H1 (cell line): ENCODE measurements at regions not wholly inside any gene's neighbourhood (a gene's known extent, or its start where the extent isn't known, plus 50 kb on each side); places are given as distances from the start of the nearest gene placed in this dataset.

Source experiments
- CTCF ChIA-PET: fragments of 300-600 bp; sonication (Branson Sonifier 250); formaldehyde crosslinking; loops from one replicate; lab custom pipeline; 2021; ENCODE audit not compliant: partially characterized antibody; lab: Charles Lee
- POLR2A ChIA-PET: fragments of 300-600 bp; sonication (Branson Sonifier 250); formaldehyde crosslinking; loops from one replicate; lab custom pipeline; 2021; ENCODE audit warnings: inconsistent platforms; ENCODE audit not compliant: partially characterized antibody; lab: Charles Lee
- DNase-seq, 2 experiments: peaks; one replicate each; pipeline versions ENCODE4 v3.0.0 to v3.0.0-alpha.2; 2010 to 2022; ENCODE audit warnings: low spot score in 2 of 2, low read depth in 1 of 2, mixed read lengths in 1 of 2
- FAIRE-seq: peaks from 2 replicates; lab custom pipeline; 2011; peaks lifted over from hg19 to GRCh38; lab: Jason Lieb, UNC
- H2AFZ ChIP-seq: 2 replicates; pipeline ENCODE4 v1.8.1; 2012; ENCODE audit warnings: low read length, inconsistent platforms
- H2AK5ac ChIP-seq: 2 replicates; pipeline ENCODE4 v1.6.1; 2013; ENCODE audit warnings: low read depth, low read length
- H2BK120ac ChIP-seq: replicated peaks from 2 replicates; pipeline ENCODE3; 2013; ENCODE audit warnings: low read depth, low read length, inconsistent platforms
- H2BK12ac ChIP-seq: 2 replicates; pipeline ENCODE4 v1.6.1; 2013; ENCODE audit warnings: low read depth, low read length
- H2BK15ac ChIP-seq: 2 replicates; pipeline ENCODE4 v1.6.1; 2013; ENCODE audit warnings: low read length
- H2BK20ac ChIP-seq: 2 replicates; pipeline ENCODE4 v1.6.1; 2013; ENCODE audit warnings: low read length
- H2BK5ac ChIP-seq: 2 replicates; pipeline ENCODE4 v1.6.1; 2013; ENCODE audit warnings: low read depth, low read length
- H3K14ac ChIP-seq: 2 replicates; pipeline ENCODE4 v1.6.1; 2013; ENCODE audit warnings: inconsistent platforms; ENCODE audit not compliant: insufficient read length
- H3K18ac ChIP-seq: 2 replicates; pipeline ENCODE4 v1.6.1; 2013; ENCODE audit warnings: low read length; ENCODE audit errors: extremely low read depth
- H3K23ac ChIP-seq: 2 replicates; pipeline ENCODE4 v1.6.1; 2013; ENCODE audit warnings: inconsistent platforms; ENCODE audit not compliant: insufficient read length
- H3K23me2 ChIP-seq: 2 replicates; pipeline ENCODE4 v1.6.1; 2013; ENCODE audit warnings: low read depth, low read length
- H3K27ac ChIP-seq: 2 replicates; pipeline ENCODE4 v1.6.1; 2011; ENCODE audit warnings: low read depth, low read length, inconsistent platforms
- H3K27me3 ChIP-seq, 4 experiments: replicated peaks in 1 of 4; 1 replicate in 1 of 4; 2 replicates in 3 of 4; pipeline versions ENCODE4 v1.6.1 to v1.8.1; 2011 to 2013; ENCODE audit warnings: low read length in 3 of 4, mild to moderate bottlenecking in 3 of 4, inconsistent platforms in 2 of 4, mixed read lengths in 2 of 4, moderate library complexity in 1 of 4; ENCODE audit not compliant: control insufficient read depth in 3 of 4, insufficient read depth in 3 of 4; ENCODE audit errors: extremely low read depth in 1 of 4
- H3K36me3 ChIP-seq, 4 experiments: 2 replicates each; pipeline versions ENCODE4 v1.6.1 to v1.8.1; 2011 to 2013; ENCODE audit warnings: mild to moderate bottlenecking in 4 of 4, low read length in 3 of 4, moderate library complexity in 2 of 4, control low read depth in 1 of 4, inconsistent platforms in 1 of 4; ENCODE audit not compliant: insufficient read depth in 4 of 4, control insufficient read depth in 2 of 4
- H3K4ac ChIP-seq: replicated peaks from 2 replicates; pipeline ENCODE3; 2013; ENCODE audit warnings: low read length, low read depth, mixed read lengths, inconsistent platforms; ENCODE audit not compliant: insufficient read length
- H3K4me1 ChIP-seq, 4 experiments: replicated peaks in 1 of 4; 1 replicate in 1 of 4; 2 replicates in 3 of 4; pipeline versions ENCODE4 v1.6.1 to v1.8.1; 2011 to 2013; ENCODE audit warnings: low read length in 3 of 4, inconsistent platforms in 2 of 4, mixed read lengths in 1 of 4; ENCODE audit not compliant: insufficient read depth in 4 of 4, control insufficient read depth in 3 of 4
- H3K4me2 ChIP-seq, 2 experiments: 2 replicates each; pipeline versions ENCODE4 v1.6.1 to v1.8.1; 2011 to 2013; ENCODE audit warnings: low read depth in 2 of 2, low read length in 2 of 2, control low read depth in 1 of 2, inconsistent platforms in 1 of 2, mild to moderate bottlenecking in 1 of 2; ENCODE audit not compliant: insufficient read depth in 1 of 2
- H3K4me3 ChIP-seq, 4 experiments: fragments of 200-600, 300-600 bp in 1 of 4; sonication (generic), shearing (Covaris generic), sonication (Bioruptor Twin) in 1 of 4; 2 replicates each; pipeline versions ENCODE4 v1.5.1 to v1.8.1; 2011 to 2016; ENCODE audit warnings: low read length in 4 of 4, low read depth in 3 of 4, control low read depth in 2 of 4, inconsistent platforms in 2 of 4, mild to moderate bottlenecking in 2 of 4, mixed read lengths in 1 of 4, moderate library complexity in 1 of 4; ENCODE audit not compliant: insufficient read depth in 2 of 4; ENCODE audit errors: extremely low read depth in 1 of 4
- H3K56ac ChIP-seq: replicated peaks from 2 replicates; pipeline ENCODE3; 2013; ENCODE audit warnings: low read depth, mild to moderate bottlenecking, mixed read lengths, low read length, inconsistent platforms; ENCODE audit not compliant: insufficient read length
- H3K79me1 ChIP-seq: 2 replicates; pipeline ENCODE4 v1.6.1; 2013; ENCODE audit warnings: low read depth, low read length, control low read depth
- H3K79me2 ChIP-seq, 2 experiments: 2 replicates each; pipeline versions ENCODE4 v1.6.1 to v1.8.1; 2012 to 2013; ENCODE audit warnings: low read length in 2 of 2, mild to moderate bottlenecking in 2 of 2, inconsistent platforms in 1 of 2; ENCODE audit not compliant: insufficient read depth in 2 of 2, control insufficient read depth in 1 of 2
- H3K9ac ChIP-seq, 4 experiments: replicated peaks in 1 of 4; 1 replicate in 1 of 4; 2 replicates in 3 of 4; pipeline versions ENCODE4 v1.6.1 to v1.8.1; 2011 to 2013; ENCODE audit warnings: low read depth in 3 of 4, low read length in 3 of 4, control low read depth in 2 of 4, mild to moderate bottlenecking in 2 of 4, moderate library complexity in 2 of 4, inconsistent platforms in 1 of 4; ENCODE audit errors: extremely low read depth in 1 of 4
- H3K9me3 ChIP-seq, 2 experiments: 2 replicates each; pipeline versions ENCODE4 v1.6.1 to v1.8.1; 2012 to 2013; ENCODE audit warnings: mild to moderate bottlenecking in 2 of 2, moderate library complexity in 2 of 2, control low read depth in 1 of 2, inconsistent platforms in 1 of 2, low read depth in 1 of 2, low read length in 1 of 2, mixed read lengths in 1 of 2; ENCODE audit not compliant: insufficient read depth in 2 of 2
- H4K20me1 ChIP-seq, 2 experiments: replicated peaks in 1 of 2; 2 replicates each; pipeline versions ENCODE3 to v1.8.1; 2011 to 2013; ENCODE audit warnings: inconsistent platforms in 2 of 2, low read length in 2 of 2, mild to moderate bottlenecking in 1 of 2; ENCODE audit not compliant: insufficient read depth in 2 of 2, control insufficient read depth in 1 of 2
- H4K5ac ChIP-seq: 2 replicates; pipeline ENCODE4 v1.6.1; 2013; ENCODE audit warnings: low read length, low read depth, mixed read lengths, inconsistent platforms; ENCODE audit not compliant: insufficient read length
- H4K8ac ChIP-seq: 2 replicates; pipeline ENCODE4 v1.8.0; 2013; ENCODE audit warnings: mild to moderate bottlenecking, moderate library complexity, low read length, inconsistent platforms; ENCODE audit not compliant: insufficient read depth; ENCODE audit errors: extremely low read depth
- H4K91ac ChIP-seq: replicated peaks from 2 replicates; pipeline ENCODE3; 2013; ENCODE audit warnings: low read length, mixed read lengths, inconsistent platforms; ENCODE audit not compliant: insufficient read length
- EP300 ChIP-seq, 2 experiments: IDR thresholded peaks; 1 replicate in 1 of 2; 2 replicates in 1 of 2; pipeline ENCODE4 v1.6.1; 2011 to 2012; ENCODE audit warnings: low read depth in 2 of 2, low read length in 2 of 2, mild to moderate bottlenecking in 2 of 2, borderline replicate concordance in 1 of 2, inconsistent platforms in 1 of 2, moderate library complexity in 1 of 2
- GTF2F1 ChIP-seq: IDR thresholded peaks from 2 replicates; pipeline ENCODE4 v1.6.1; 2012; ENCODE audit warnings: low read depth, low read length, improper control_type of control experiment, borderline replicate concordance
- RNF2 ChIP-seq: fragments of 200-900, 300-1000 bp; sonication (generic); IDR thresholded peaks from 2 replicates; pipeline ENCODE4 v1.7.1; 2016; ENCODE audit warnings: borderline replicate concordance, low read depth, mild to moderate bottlenecking, antibody characterized with exemption, low read length; ENCODE audit not compliant: poor library complexity, severe bottlenecking; ENCODE audit errors: missing control alignments
- YY1 ChIP-seq: IDR thresholded peaks from 2 replicates; pipeline ENCODE4 v1.6.1; 2011; ENCODE audit warnings: low read depth, mild to moderate bottlenecking, low read length
- ZNF274 ChIP-seq: IDR thresholded peaks from 2 replicates; pipeline ENCODE4 v1.7.0; 2012; ENCODE audit warnings: low read length, borderline replicate concordance; ENCODE audit errors: extremely low read depth
- WGBS, 2 experiments: shearing (Covaris generic) in 1 of 2; methylation state at CpG; one replicate each; pipeline versions ENCODE4 v1.1.6 to v1.1.7; 2013 to 2015; ENCODE audit warnings: low lambda C conversion rate in 2 of 2, mixed read lengths in 2 of 2, inconsistent platforms in 1 of 2, low coverage in 1 of 2, missing lambda C conversion rate in 1 of 2; ENCODE audit not compliant: insufficient replicate concordance in 2 of 2, insufficient coverage in 1 of 2, insufficient read length in 1 of 2; ENCODE audit errors: extremely low coverage in 1 of 2, missing lambda C conversion rate in 1 of 2; 5-methylcytosine and 5-hydroxymethylcytosine counted together

- 53% methylated on average over 1 of the region's 1 CpG; no CpG with 5 or more reads in 1 of the 2 experiments for WGBS, 2 experiments
- CTCF ChIA-PET = interaction anchor here (0.9 kb wide), 1 partner anchor 506 kb away, joined by 4 read pairs; no protein-coding TSS in a partner anchor
- POLR2A ChIA-PET = no interaction called here
- Histone ChIP-seq H4K20me1 (no peaks in the 10 kb centered on the region), H3K14ac (no peak overlapping the region), H3K18ac (no peak overlapping the region), H3K27ac (no peak overlapping the region), H2BK120ac (no peak overlapping the region), H4K5ac (no peak overlapping the region), H3K23me2 (no peaks in the 10 kb centered on the region), H4K8ac (no peak overlapping the region), H2BK5ac (no peak overlapping the region), H3K9ac (no peak overlapping the region), H2BK12ac (no peak overlapping the region), H3K4me1 (no peaks in the 10 kb centered on the region), H2AK5ac (no peak overlapping the region), H2BK20ac (no peak overlapping the region), H3K4me2 (no peak overlapping the region), H3K23ac (no peak overlapping the region), H3K36me3 (no peaks in the 10 kb centered on the region), H3K79me2 (no peaks in the 10 kb centered on the region), H3K56ac (no peak overlapping the region), H3K79me1 (no peaks in the 10 kb centered on the region), H2AFZ (no peak overlapping the region), H4K91ac (no peak overlapping the region), H3K4me3 (no peak overlapping the region), H3K4ac (no peak overlapping the region), H3K9me3 (no peaks in the 10 kb centered on the region), H3K27me3 (no peaks in the 10 kb centered on the region), H2BK15ac (no peak overlapping the region)
- DNase-seq (no peak), FAIRE-seq (no peak)
- TF ChIP-seq GTF2F1 (no peak), EP300 (IDR thresholded peaks at IDR 0.05; ENCODE audit: borderline replicate concordance in 1 of 2, low read depth in 2 of 2, low read length in 2 of 2) (no peak), RNF2 (no peak), ZNF274 (no peak), YY1 (no peak)
These were observed 490.8 kb upstream of the TMPRSS15 start for GRCh38 chr21:18894387-18894786.
